Middle frontal gyrus (tissue), 1 donor: ENCODE measurements at regions not wholly inside any gene's neighbourhood (a gene's known extent, or its start where the extent isn't known, plus 50 kb on each side); places are given as distances from the start of the nearest gene placed in this dataset.

ENCODE experiments used
- DNase-seq: peaks from one replicate; pipeline ENCODE4 v3.0.0-alpha.2; 2015; ENCODE audit warnings: low spot score; ENCODE audit errors: extremely low spot score

DNA sequence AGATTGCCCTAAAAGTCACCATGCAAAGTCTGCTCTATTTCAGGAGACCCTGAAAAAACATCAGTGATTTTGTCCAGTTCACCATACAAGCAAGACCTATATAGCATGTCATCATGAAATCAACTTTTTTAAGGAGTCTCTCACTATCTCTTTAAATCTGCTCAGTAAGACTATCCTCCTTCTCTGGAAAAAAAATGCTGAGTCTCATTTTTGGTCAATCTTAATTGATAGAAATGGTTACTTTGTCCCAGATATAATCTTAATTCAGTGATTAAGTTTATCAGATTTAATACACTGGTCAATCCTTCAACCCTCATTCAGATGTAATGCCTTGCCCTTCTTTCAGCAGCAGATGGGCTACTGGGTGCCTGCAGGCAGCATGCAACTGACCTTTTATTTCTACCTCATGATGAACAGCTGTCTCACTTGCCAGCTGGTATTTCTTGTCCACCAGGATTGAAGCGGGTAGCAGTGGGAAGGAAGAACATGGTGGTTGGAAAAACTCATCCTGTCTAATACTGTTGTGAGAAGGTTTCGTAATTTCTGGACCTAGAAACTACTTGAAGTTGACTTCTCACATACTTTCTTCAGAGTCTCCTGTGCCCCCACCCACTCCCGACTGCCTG lies 375.3 kb downstream of the DNAH5 start:
- DNase-seq: no peak

DNA sequence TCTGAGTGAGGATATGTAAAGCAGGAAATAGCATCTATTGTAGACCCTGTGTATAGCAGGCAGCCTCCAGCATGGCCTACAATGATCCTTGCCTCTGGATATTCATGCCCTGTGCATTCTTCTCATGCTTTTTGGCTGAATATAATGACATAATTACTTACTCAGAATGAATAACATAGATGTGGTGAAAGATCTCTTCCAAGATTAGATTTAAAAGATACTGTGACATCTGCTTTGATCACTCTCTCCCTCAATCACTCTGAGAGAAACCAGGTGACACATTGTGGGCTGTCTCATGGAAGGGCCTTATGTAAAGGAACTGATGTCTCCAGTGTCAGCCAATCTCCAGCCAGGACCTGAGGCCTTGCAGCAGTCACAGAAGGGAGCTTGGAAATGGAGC lies 376.7 kb downstream of the DNAH5 start:
- no peak for DNase-seq

DNA sequence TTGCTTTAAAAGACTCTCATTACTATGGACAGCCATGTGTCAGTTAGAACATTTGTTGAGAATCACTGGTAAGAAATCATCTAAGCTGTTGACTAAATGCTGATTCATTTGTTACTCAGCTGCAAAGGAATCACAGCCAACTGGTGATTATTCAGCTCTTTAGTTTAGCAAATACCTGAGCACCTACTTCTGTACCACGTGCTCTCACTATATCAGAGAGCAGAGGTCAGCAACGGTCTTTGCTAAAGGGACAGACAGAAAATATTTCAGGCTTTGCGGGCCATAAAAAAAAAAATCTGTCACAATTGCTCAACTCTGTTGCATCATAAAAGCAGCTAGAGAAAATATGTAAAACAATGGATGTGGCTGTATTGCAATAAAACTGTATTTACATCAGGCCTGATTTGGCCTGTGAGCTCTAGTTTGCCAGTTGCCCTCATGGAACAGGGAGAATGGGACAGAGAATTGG lies 377.6 kb downstream of the DNAH5 start:
- DNase-seq: no peak

DNA sequence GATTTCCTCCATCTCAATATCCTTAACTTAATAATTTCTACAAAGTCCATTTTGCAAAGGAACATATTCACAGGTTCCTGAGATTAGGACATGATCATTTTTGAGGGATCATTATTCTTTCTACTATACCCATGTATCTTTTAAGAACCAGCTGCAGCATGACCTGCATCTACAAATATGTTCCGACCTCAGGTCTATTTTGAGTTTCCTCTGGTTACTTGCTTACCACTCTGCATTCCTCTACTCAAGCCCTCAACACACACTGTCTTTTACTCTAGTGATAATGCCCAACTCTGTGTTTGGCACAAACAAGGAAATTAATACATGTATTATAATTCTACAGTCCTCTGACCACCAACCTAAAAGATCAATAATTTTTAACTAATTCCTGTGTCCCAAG lies 386.1 kb downstream of the DNAH5 start:
- DNase-seq: no peak

DNA sequence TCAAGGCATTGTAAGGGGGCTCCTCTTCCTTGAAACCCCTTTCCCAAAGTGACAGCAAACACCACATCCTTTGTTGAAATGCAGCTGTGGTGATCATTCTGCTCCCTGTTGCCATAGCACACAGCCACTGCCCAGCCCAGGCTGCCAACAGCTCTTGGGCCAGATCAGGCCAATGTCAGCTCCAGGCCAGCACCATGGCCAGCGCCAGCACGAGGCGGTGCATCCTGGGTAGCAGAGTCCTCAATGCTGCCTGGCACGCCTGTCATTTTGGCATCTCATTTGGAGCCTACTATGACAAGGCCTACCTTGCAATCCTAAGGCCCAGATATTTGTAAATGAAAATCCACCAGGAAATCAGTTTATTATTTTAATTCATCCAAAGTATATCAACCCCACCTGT lies 390.6 kb downstream of the DNAH5 start:
- no peak for DNase-seq

DNA sequence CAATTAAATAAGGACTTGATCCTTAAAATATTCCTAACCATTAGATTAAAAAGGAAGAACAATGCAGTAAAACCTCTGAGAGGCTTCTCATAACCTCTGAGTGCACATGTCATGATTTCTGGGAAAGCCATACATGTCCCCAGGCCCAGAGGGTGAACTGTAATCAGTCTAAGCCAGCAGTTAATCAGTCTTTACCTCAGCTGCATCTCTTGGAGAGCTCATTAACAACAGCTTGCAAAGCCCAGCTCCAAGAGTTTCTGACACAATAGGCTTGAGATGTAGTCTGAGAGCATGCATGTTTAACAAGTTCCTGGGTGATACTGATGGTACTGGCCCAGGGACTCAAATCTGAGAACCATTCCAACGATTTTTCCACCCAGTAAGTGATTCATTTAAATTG lies 392.1 kb downstream of the DNAH5 start:
- DNase-seq: no peak

DNA sequence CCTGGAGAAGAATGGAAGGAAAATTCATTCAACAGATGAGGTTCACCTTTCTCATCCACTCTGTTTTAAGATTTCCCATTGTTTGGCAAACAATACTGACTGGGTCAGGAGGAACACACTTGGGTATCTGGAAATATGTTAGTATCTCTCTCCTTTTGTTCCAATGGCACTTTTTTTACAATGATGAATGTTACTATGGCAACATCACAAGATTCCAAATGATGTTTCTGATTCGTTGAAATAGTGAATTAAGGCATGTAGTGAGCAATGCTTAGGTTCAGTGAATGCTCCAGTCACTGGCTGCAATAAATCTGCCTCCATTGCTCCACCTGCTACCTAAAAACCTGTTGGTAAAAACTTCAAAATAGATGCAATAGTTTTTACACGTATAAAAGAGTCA lies 392.8 kb downstream of the DNAH5 start:
- DNase-seq: no peak

DNA sequence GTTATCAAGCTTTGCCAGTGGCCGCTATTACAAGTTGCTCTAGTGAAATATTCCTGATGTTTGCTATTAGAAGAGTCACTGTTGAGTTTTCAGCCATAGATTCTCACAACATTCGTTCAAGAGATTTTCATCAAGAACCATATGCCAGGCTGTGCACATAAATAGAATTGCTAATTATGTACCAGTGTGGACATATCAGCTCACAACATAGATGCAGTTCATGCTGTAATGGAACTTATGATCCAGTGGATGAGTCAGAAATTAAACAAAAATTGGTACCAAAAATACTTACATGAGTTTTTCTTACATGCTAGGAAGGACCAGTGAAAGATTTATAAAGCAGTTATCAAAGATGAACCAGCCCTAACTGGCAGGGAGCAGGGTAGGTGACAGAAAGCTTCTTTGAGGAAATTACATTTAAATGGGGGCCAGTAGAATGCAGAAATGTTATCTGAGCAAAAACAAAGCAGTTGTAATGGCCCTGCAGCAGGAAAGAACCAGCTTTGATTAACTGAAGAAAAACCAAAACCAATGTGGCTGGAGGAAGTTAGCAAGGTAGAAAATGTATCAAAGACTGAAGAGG lies 404.2 kb downstream of the DNAH5 start:
- DNase-seq: peak; percentile 26

DNA sequence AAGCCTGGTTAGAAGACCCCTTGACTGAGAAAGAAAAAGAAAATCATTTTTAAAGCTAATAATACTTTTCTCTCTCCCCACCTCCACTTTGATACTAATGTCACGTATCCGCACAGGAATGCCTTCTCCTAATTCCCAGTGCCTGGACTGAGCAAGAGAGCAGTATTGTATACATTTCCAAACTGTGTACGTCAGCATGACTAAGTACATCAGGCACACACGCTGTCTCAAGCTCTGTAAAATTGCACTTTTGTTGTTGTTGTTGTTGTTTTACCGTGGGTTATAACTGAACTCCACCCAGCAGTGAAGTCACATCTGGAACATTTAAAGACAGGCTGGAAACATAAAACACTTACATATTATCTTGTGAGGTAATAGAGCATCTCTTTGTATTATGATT lies 407.6 kb downstream of the DNAH5 start:
- no peak for DNase-seq

DNA sequence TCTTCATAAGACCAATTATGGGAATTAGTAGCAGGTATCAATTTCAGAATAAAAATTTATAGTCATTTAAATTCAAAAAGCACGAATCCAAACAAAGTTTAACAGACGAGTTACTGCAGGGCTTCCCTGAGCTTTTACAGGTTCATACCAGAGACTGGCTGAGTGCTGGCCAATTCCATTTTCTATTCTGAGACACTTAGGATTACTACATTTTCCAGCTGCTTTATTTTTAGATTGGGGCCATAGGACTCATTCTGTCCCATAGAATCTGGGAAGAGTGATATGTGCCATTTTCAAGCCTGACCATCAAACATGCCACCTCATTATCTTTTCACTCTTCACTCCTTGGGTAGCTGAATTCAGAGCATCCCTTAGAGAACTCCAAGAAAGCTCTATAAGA lies 410.7 kb downstream of the DNAH5 start:
- no peak for DNase-seq

DNA sequence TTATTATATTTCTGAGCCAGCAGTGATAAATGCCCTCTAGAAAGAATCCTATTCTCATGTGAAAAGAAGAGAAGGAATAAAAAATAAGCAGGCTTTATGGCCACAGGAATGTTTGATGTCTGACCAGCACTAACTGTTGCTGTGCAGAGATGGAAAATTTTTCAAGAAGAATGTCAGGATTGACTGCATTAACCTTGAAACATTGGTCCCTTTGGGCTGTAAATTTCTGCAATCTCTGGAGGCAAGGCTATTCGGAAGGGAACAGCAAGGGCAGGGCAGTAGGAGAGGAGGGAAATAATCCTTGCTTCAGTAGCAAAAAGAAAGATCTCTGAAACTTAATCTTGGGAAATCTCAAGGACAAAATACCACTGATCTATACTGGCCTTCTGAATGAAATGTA lies 415.2 kb downstream of the DNAH5 start:
- no peak for DNase-seq

DNA sequence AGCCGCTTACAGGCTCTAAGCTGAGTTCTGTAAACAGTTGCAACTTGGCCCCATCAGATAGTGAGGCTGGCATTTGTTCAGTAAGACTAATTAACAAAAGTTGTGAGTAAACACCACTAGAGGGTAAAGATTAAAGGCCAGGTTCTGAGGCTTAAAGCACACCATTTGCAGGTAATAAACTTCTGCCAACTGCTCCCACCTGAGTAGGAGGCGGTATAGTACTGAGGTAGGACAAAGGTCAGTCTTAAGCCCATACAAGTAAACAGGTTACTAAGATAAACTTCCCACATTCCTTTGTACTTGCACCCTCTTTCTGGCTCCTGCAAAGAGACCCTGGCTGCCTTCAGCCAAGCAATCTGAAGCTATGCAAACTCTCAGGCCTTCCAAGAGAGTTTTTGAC lies 419.6 kb downstream of the DNAH5 start:
- DNase-seq: no peak

DNA sequence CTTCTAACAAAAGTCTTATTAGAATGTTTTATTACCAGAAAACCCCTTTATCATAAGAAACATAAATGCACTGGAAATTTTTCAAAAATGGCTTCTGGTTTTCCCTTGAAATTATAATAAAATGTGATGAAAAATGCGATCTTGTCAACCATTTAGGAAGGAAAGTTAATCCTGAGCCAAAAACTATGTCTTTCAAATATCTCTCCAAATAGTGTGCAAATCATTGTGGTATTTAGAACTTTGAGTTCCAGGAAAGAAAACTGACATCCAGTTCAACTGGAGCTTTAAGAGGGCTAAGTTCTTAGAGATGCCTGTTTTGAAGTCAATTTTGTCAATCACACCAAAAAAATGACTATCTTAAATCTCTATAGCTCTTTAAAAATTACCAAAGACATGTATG lies 425.4 kb downstream of the DNAH5 start:
- no peak for DNase-seq

DNA sequence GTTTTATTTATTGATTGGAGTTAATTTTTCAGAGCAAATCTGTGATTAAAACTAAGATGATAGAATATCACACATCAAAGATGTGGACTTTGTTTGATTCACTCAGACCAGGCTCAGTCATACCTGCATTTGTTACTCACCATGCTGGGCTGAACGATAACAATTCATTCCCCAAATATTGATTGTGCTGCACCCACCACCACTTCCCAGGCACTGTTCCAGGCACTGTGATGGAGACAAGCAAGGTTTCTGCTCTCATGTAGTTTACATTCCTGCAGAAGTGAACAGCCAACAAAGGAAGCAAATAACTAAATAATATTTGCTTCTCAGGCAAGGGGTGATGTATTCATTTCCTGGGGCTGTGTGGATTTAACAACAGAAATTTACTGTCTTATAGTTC lies 428.3 kb downstream of the DNAH5 start:
- DNase-seq: no peak

DNA sequence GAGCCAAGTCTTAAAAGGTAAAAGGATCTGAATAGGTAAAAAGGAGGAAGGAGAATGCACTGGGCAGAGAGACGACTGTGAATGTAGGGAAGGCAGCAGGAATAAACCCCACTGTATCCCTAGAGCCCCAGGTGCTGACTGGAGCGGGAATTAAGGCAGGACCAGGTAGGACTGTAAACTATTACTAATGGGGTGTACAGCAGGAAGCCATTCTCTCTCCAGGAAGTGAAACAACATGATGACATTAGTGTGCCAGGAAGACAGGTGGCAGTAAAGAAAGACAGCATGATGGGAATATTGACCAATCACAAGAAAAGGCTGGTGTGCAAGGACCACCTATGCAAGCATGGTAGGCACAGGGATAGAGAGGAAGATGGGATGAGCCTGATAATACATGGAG lies 433.0 kb downstream of the DNAH5 start:
- no peak for DNase-seq

DNA sequence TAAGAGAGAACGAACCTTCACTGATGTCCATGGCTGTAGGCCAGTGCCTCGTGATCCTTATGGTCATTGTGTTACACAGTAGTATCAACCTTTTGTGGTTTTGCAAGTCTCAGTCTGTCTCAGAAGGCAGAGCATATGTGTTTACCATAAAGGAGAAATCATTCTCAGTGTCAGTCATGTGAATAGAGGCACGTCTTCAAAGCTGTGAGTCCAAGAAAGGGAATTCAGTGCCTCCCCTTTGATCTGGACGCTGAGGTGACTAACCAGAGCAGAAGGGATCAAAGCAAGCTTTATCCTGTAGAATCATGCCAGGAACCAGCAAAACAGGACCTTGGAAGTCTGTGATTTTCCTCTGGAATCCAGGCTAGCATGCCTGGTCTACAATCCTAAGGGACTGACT lies 433.9 kb downstream of the DNAH5 start:
- no peak for DNase-seq

DNA sequence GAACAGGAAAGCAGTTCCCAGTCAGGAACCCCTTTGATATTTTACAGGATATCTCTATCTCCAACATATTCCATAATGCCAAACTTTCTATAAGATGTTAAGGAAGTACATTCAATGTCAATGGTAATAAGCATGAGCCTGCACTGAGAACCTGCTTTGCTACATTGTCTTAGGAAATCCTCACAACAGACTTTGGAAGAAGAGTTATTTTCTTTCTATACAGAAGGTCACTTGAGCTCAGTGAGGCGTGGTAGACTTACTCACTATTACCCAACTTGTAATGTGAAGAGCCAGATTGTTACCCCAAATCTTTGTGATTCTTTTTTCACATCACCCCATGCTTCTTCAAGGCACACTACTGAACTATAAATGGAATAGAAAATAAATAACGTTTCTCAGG lies 435.9 kb downstream of the DNAH5 start:
- DNase-seq: no peak

DNA sequence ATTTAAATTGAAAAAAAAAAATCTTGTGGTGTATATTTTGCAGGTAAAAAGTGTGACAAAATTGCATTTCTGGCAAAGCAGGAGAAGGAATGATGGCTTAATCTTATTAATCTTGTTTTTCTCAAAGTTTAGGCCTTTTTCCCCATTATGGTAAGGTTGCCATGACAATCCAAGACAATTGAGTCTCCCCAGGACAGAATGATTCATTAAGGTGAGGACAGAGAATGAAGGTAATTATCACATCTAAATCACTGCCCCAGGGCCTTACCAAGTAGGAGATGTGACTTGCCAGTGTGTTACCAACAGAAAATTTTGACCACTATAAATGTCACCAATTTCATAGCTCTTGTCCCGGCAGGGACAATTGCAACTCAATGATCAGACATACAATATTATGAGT lies 439.2 kb downstream of the DNAH5 start:
- DNase-seq: no peak

DNA sequence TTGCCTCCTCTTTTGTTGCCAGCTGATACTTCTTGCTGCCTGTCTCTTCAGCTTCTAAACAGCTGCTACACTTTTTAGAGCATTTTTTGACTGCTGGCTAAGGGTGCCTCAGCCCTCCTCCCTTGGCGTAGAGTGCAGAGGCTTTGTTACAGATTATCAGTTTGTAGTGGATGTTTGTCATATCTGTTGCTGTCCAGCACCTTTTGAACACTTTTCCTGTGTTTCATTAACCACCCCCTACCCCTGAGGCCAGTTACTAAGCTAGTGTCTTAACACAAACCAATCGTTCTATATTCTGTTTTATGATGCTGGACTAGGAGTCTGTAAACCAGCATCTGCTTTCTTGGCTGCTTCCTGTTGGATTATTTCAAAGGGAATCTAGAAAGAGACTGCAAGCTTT lies 441.5 kb downstream of the DNAH5 start:
- DNase-seq: peak; percentile 37

DNA sequence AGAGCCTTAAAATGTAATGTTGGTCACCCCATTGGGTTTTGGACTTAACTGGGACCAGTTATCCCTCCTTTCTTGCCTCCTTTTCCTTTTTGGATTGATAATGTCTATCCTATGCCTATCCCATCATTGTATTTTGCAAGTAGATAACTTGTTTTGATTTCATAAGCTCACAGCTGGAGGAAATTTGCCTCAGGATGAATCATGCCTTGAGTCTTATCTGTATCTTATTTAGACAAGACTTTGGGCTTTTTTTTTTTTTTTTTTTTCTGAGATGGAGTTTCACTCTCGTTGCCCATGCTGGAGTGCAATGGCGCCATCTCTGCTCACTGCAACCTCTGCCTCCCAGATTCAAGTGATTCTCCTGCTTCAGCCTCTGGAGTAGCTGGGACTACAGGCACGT lies 443.3 kb downstream of the DNAH5 start:
- DNase-seq: no peak

DNA sequence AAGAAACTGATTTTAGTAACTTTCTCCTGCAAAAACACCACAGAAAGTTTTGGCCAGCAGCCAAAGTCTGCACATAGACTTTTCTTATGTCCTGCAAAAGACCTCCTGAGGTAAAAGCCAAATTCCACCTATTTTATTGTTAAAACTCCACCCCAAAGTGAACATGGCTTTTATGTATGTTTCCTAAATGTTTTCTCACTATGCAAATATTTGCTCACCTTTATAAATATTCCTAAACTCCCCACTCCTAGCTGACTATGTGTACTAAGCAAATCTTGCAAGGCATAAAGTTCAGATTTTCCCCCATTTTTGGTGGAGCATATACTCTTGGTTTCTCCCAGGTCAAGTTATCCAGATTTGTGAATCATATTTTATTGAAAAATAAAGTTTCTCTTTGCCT lies 446.2 kb downstream of the DNAH5 start:
- no peak for DNase-seq

DNA sequence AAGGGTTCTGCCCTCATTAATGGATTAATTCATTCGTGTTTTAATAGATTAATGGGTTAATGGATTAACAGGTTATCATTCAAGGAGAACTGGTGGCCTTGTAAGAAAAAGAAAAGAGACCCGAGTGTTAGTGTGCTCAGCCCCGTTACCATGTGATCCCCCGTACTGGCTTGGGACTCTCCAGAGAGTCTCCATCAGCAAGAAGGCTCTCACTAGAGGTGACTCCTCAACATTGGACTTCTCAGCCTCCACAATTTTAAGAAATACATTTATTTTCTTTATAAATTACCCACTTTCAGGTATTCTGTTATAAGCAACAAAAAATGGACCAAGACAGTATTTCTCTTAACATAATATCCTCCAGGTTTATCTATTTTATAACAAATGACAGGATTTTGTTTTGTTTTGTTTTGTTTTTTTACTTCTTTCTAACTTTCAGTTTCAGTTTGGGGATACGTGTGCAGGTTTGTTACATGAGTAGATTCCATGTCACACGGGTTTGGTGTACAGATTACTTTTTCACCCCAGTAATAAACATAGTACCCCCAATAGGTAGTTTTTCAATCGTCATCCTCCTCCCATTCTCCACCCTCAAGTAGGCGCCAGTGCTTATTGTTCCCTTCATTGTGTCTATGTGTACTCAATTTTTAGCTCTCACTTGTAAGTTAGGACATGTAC lies 456.1 kb downstream of the DNAH5 start:
- no peak for DNase-seq

DNA sequence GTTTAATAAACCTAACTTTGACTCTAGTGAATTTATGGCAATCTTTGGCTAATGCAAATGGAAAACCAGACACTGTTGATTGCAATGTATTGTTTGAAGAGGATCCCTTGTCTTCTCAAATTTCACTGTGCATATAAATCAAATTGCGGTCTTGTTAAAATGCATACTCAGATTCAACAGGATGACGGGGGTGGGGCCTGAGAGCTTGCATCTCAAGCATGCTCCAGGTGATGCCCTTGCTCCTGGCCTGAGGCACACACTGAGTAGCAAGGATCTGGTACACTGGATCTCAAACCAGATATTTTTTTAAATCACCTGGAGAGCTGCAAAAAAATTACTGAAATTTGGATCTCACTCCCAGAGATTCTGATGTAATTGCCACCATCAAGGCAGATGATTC lies 463.7 kb downstream of the DNAH5 start:
- DNase-seq: no peak
